ENCODE measurements at regions not wholly inside any gene's neighbourhood (a gene's known extent, or its start where the extent isn't known, plus 50 kb on each side); places are given as distances from the start of the nearest gene placed in this dataset.

DNA sequence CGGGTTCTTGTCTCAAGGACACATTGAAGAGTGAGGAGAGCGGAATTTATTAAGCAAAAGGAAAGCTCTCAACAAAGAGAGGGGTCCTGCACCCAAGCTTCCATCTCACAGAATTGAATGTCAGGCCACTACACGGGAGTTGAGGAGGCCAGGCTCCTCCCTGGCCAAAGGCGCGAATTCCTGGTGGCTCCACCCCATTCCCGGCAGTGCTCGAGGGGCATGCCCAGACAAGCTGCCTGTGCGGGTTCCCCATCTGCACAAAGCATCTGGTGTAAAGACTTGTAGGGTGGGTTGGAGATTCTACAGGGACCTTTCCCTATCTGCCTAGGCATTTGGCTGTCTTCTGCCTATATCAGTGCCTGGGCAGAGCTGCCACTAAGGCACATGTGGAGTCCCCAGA is 648.5 kb upstream of the PKN2 start:
- H3K9ac ChIP-seq (ENCODE audit: low read length): no peak overlapping the region
- no peak overlapping the region for H3K27ac ChIP-seq (ENCODE audit: low read depth, low read length)

DNA sequence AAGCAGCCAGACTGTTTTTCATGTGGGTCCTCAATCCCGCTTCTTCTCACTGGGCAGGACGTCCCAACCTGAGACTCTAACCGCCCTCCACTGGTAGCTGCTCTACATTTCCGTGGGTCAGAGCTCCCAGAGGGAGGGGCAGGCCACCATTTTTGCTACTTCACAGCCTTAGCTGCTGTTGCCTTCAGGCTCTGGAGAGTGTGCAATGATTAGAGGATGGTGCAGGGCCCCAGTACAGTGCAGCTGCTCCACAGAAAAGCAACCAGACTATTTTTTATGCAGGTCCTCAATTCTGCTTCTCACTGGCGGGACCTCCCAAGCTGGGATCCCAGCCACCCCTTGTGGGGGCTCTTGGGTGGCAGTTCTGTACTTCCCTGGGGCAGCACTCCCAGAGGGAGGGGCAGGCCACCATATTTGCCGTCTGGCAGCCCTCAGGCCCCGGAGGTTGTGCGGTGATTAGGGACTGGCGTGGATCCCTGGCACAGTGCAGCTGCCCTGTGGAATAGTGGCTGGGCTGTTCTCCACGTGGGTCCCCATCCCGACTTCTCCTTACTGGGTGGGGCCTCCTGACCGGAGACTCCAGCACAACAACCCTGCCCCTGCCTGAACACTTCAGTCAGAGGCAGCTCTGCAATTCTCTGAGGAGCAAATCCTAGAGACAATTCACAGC is 647.6 kb upstream of the PKN2 start:
- Histone ChIP-seq H3K27me3 (ENCODE audit: control insufficient read depth in 1 of 2, insufficient read depth in 2 of 2, low read length in 2 of 2) (no peaks in the 10 kb centered on the region), H3K4me1 (ENCODE audit: insufficient read depth, low read length) (no peaks in the 10 kb centered on the region), H3K4me3 (ENCODE audit: low read depth in 1 of 2, low read length in 2 of 2) (no peak overlapping the region), H3K9me3 (ENCODE audit: low read length) (no peaks in the 10 kb centered on the region), H3K27ac (ENCODE audit: low read depth, low read length) (no peak overlapping the region), H3K9ac (ENCODE audit: low read length) (no peak overlapping the region), H3K36me3 (ENCODE audit: insufficient read depth, low read length) (no peaks in the 10 kb centered on the region)

More for the DNA sequence above, 648.5 kb upstream of the PKN2 start:
- no peaks in the 10 kb centered on the region for H3K36me3 ChIP-seq (ENCODE audit: insufficient read depth, low read length)
- H3K4me1 ChIP-seq (ENCODE audit: insufficient read depth, low read length): no peaks in the 10 kb centered on the region
- H3K27me3 ChIP-seq (ENCODE audit: control insufficient read depth in 1 of 2, insufficient read depth in 2 of 2, low read length in 2 of 2): no peaks in the 10 kb centered on the region
- no peaks in the 10 kb centered on the region for H3K9me3 ChIP-seq (ENCODE audit: low read length)
- no peak overlapping the region for H3K4me3 ChIP-seq (ENCODE audit: low read depth in 1 of 2, low read length in 2 of 2)

DNA sequence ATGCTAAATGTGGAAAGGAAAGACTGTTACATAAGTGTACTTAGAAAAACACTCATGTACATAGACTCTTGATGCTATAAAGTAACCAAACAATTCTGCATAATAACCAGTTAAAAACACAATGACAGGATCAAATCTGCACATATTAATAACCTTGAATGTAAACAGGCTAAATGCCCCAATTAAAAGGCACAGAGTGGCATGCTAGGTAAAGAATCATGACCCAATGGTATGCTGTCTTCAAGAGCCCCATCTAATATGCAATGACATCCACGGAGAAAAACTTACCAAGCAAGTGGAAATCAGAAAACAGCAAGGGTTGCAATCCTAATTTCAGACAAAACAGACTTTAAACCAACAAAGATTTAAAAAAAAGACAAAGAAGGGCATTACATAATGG is 644.8 kb upstream of the PKN2 start:
- Histone ChIP-seq H3K36me3 (ENCODE audit: insufficient read depth, low read length) (no peaks in the 10 kb centered on the region), H3K4me1 (ENCODE audit: insufficient read depth, low read length) (no peaks in the 10 kb centered on the region), H3K27ac (ENCODE audit: low read depth, low read length) (no peak overlapping the region), H3K27me3 (ENCODE audit: control insufficient read depth in 1 of 2, insufficient read depth in 2 of 2, low read length in 2 of 2) (no peaks in the 10 kb centered on the region), H3K9ac (ENCODE audit: low read length) (no peak overlapping the region), H3K9me3 (ENCODE audit: low read length) (no peaks in the 10 kb centered on the region), H3K4me3 (ENCODE audit: low read depth in 1 of 2, low read length in 2 of 2) (no peak overlapping the region)

DNA sequence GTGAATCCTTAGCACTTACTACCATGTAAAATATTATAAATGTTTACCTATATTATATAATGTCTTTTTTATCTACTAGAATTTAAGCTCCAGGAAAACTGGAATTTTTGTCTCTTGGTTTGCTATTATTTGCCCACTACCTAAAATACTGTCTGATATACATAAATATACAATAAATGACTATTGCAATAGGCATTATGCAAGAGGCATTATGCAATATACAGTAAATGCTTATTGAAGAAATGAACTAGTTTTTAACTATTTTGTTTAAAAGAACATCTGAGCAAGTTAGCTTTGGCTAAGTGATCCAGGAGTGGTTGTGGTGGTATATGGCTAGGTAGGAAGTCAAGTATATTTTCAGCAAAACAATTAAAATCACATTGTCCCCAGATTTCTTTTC is 640.2 kb upstream of the PKN2 start:
- Histone ChIP-seq H3K9me3 (ENCODE audit: low read length) (no peaks in the 10 kb centered on the region), H3K27me3 (ENCODE audit: control insufficient read depth in 1 of 2, insufficient read depth in 2 of 2, low read length in 2 of 2) (no peaks in the 10 kb centered on the region), H3K4me3 (ENCODE audit: low read depth in 1 of 2, low read length in 2 of 2) (no peak overlapping the region), H3K27ac (ENCODE audit: low read depth, low read length) (no peak overlapping the region), H3K9ac (ENCODE audit: low read length) (no peak overlapping the region), H3K4me1 (ENCODE audit: insufficient read depth, low read length) (no peaks in the 10 kb centered on the region), H3K36me3 (ENCODE audit: insufficient read depth, low read length) (no peaks in the 10 kb centered on the region)

DNA sequence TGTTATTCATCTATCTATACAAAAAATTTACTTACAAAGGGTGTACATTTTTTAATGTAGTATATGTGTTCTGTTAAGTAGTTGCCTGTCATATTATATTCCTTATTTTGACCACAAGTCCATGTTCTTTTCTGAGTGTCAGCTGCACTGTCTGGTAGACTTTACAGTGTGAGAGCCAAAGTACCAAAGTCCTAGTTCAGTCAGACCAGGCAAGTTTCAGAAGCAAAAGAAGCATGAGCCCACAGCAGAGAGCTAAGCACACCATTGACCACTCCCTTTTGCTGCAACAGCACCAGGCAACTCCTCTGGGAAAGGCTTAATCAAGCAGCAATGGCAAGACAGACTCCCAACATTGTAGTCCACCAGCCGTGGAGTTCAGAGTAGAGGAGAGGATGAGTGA is 631.9 kb upstream of the PKN2 start:
- Histone ChIP-seq H3K4me3 (ENCODE audit: low read depth in 1 of 2, low read length in 2 of 2) (no peak overlapping the region), H3K9me3 (ENCODE audit: low read length) (no peaks in the 10 kb centered on the region), H3K4me1 (ENCODE audit: insufficient read depth, low read length) (no peaks in the 10 kb centered on the region), H3K36me3 (ENCODE audit: insufficient read depth, low read length) (no peaks in the 10 kb centered on the region), H3K27me3 (ENCODE audit: control insufficient read depth in 1 of 2, insufficient read depth in 2 of 2, low read length in 2 of 2) (no peaks in the 10 kb centered on the region), H3K9ac (ENCODE audit: low read length) (no peak overlapping the region), H3K27ac (ENCODE audit: low read depth, low read length) (no peak overlapping the region)

DNA sequence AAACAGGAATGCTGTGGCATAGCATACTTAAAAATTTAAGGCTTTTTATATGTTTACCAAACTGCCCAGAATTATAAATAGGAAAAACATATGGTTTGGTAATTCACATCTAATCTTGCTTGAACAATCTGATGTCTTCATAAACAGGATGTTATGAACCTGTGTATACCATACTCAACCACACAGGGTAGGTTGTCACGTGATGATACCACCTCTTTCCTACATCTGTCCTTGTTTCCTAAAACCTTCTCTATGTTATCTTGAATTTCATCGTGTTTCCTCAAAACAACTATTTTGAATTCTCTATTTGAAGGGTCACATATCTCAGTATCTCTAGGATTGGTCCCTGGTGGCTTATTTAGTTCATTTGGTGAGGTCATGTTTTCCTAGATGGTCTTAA is 631.0 kb upstream of the PKN2 start:
- Histone ChIP-seq H3K4me3 (ENCODE audit: low read depth in 1 of 2, low read length in 2 of 2) (no peak overlapping the region), H3K9me3 (ENCODE audit: low read length) (no peaks in the 10 kb centered on the region), H3K27me3 (ENCODE audit: control insufficient read depth in 1 of 2, insufficient read depth in 2 of 2, low read length in 2 of 2) (no peaks in the 10 kb centered on the region), H3K9ac (ENCODE audit: low read length) (no peak overlapping the region), H3K4me1 (ENCODE audit: insufficient read depth, low read length) (no peaks in the 10 kb centered on the region), H3K27ac (ENCODE audit: low read depth, low read length) (no peak overlapping the region), H3K36me3 (ENCODE audit: insufficient read depth, low read length) (no peaks in the 10 kb centered on the region)

DNA sequence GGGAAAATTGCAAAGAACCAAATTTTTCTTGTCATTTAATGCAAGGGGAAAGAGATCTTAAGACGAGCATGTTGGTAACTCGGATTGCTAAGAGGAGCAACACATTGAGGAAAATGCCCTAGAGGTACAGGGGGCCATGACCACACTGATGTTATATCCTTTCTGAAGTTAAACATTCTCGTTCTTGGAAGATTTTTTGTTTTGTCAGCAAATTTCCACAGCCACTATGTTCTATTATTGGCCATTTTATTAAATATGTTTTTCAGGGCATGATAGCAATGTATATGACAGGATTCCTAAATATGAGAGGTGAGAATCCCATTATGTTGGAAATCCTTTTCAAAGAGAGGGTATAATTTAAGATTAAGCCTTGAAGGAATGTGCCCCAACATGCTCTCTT is 627.2 kb upstream of the PKN2 start:
- no peaks in the 10 kb centered on the region for H3K27me3 ChIP-seq (ENCODE audit: control insufficient read depth in 1 of 2, insufficient read depth in 2 of 2, low read length in 2 of 2)
- no peaks in the 10 kb centered on the region for H3K9me3 ChIP-seq (ENCODE audit: low read length)
- no peaks in the 10 kb centered on the region for H3K36me3 ChIP-seq (ENCODE audit: insufficient read depth, low read length)
- no peak overlapping the region for H3K27ac ChIP-seq (ENCODE audit: low read depth, low read length)
- H3K4me1 ChIP-seq (ENCODE audit: insufficient read depth, low read length): no peaks in the 10 kb centered on the region
- H3K9ac ChIP-seq (ENCODE audit: low read length): no peak overlapping the region
- no peak overlapping the region for H3K4me3 ChIP-seq (ENCODE audit: low read depth in 1 of 2, low read length in 2 of 2)

DNA sequence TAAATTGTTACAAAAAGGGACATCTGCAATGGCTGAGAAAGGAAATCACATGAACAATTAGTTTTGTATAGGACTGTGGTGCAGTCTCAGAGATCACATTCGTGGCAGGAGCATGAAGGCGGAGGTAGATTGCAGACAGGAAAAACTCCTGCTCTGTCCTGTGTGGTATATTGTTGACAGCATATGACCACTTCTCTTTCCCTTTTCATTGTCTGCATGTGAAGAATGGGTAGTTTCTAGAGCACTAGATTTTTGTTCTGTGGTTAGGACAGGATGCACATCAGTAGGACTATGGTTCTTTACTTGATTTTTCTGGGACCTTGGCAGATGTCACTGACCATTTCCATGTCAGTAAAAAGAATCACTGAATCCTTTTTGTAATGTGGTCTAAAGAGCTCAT is 625.9 kb upstream of the PKN2 start:
- Histone ChIP-seq H3K36me3 (ENCODE audit: insufficient read depth, low read length) (no peaks in the 10 kb centered on the region), H3K9ac (ENCODE audit: low read length) (no peak overlapping the region), H3K4me3 (ENCODE audit: low read depth in 1 of 2, low read length in 2 of 2) (no peak overlapping the region), H3K4me1 (ENCODE audit: insufficient read depth, low read length) (no peaks in the 10 kb centered on the region), H3K27ac (ENCODE audit: low read depth, low read length) (no peak overlapping the region), H3K27me3 (ENCODE audit: control insufficient read depth in 1 of 2, insufficient read depth in 2 of 2, low read length in 2 of 2) (no peaks in the 10 kb centered on the region), H3K9me3 (ENCODE audit: low read length) (no peaks in the 10 kb centered on the region)

DNA sequence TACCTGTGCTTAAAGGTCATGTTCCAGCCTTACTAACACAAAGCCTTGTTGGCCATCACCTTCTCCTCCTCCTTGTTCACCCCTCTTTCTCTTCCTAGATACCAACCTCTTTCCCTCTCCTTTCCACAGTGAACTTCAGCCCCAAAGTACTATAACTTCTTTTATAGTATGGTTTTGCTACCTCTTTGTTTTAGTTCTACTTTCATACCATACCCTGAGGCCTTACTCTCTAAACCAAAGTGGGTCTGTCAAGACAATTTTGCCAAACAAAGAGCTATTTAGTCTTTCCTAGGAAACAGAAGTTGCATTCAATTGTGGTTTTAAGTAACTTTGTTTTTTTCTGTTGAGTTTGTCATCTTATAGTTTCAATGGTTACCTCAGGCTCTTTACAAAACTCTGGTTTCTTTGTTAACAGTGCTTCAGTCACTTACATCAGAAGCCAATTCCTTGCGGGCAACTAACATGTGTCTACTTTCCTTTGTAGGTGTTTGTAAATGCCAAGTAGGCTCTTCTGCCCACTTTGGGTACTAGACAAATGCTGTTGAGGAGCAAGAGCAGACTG is 623.9 kb upstream of the PKN2 start:
- Histone ChIP-seq H3K36me3 (ENCODE audit: insufficient read depth, low read length) (no peaks in the 10 kb centered on the region), H3K9ac (ENCODE audit: low read length) (no peak overlapping the region), H3K4me3 (ENCODE audit: low read depth in 1 of 2, low read length in 2 of 2) (no peak overlapping the region), H3K27ac (ENCODE audit: low read depth, low read length) (no peak overlapping the region), H3K4me1 (ENCODE audit: insufficient read depth, low read length) (no peaks in the 10 kb centered on the region), H3K27me3 (ENCODE audit: control insufficient read depth in 1 of 2, insufficient read depth in 2 of 2, low read length in 2 of 2) (no peaks in the 10 kb centered on the region), H3K9me3 (ENCODE audit: low read length) (no peaks in the 10 kb centered on the region)

DNA sequence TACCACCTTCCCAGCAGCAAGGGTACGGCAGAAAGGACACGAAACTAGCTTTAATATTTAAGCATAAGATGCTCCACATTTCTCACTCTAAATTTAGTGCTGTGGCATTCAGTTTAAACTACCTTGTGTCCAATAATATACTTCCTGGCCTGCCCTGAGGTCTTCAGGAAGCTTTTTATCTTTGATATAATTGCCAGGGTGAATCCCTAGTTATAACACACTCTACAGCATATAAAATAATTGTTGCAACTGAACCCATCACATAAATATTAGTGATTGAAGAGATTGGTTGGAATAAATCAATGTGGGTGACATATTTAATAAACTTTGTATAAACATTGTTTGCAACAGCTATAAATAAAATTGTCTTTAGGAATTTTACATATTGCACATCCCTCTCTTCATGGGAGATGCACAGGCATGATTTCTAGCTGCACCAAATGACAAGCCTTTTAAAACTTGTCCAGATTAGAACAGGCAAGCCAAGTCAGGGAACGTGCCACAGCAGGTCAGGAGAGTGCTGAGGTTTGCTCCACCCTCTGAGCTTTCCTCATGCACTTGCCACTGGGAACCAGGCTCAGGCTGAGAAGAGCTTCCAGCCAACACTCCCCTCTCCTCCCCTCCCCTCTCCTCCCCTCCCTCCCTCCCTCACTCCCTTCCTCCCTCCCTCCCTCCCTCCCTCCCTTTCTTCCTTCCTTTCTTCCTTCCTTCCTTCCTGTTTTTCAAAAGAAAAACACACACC is 623.2 kb upstream of the PKN2 start:
- Histone ChIP-seq H3K9ac (ENCODE audit: low read length) (no peak overlapping the region), H3K4me1 (ENCODE audit: insufficient read depth, low read length) (no peaks in the 10 kb centered on the region), H3K4me3 (ENCODE audit: low read depth in 1 of 2, low read length in 2 of 2) (no peak overlapping the region), H3K36me3 (ENCODE audit: insufficient read depth, low read length) (no peaks in the 10 kb centered on the region), H3K27ac (ENCODE audit: low read depth, low read length) (no peak overlapping the region), H3K9me3 (ENCODE audit: low read length) (no peaks in the 10 kb centered on the region), H3K27me3 (ENCODE audit: control insufficient read depth in 1 of 2, insufficient read depth in 2 of 2, low read length in 2 of 2) (no peaks in the 10 kb centered on the region)

DNA sequence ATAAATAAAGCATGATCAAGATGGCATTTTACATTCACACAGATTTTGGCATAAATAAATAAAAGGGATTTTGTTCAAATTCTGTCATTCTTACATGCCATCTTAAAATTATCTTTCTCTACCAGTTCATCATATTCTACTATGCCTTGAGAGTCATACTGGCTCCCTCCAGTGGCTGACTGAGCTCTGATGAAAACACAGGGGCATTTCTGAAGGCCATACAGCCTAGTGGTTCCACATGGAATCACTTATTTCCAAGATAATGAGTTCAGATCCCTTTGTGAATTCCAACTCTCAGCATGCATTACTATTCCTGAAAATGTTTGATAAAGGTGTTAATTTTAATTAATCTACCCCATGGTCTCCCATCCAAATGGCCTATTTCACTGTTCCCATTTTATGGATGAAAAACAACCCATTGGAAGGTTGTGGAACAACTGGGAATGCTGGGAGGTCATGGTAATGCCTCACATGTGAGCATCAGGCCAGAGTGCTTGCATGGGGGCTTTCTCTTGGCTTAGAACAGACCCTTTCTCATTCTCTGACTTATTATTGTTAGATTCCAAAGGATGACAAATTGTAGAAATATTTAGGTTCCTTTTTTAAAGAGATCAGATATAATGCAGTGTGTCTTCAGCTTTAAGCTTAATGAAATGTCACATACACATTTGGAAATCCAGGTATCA is 622.4 kb upstream of the PKN2 start:
- H3K27ac ChIP-seq (ENCODE audit: low read depth, low read length): no peak overlapping the region
- no peaks in the 10 kb centered on the region for H3K36me3 ChIP-seq (ENCODE audit: insufficient read depth, low read length)
- H3K4me1 ChIP-seq (ENCODE audit: insufficient read depth, low read length): no peaks in the 10 kb centered on the region
- H3K9me3 ChIP-seq (ENCODE audit: low read length): no peaks in the 10 kb centered on the region
- no peak overlapping the region for H3K9ac ChIP-seq (ENCODE audit: low read length)
- no peak overlapping the region for H3K4me3 ChIP-seq (ENCODE audit: low read depth in 1 of 2, low read length in 2 of 2)
- no peaks in the 10 kb centered on the region for H3K27me3 ChIP-seq (ENCODE audit: control insufficient read depth in 1 of 2, insufficient read depth in 2 of 2, low read length in 2 of 2)

Data from muscle layer of colon (tissue), 2 donors.